ENCODE measurements at regions not wholly inside any gene's neighbourhood (a gene's known extent, or its start where the extent isn't known, plus 50 kb on each side); places are given as distances from the start of the nearest gene placed in this dataset.
"Not testable (repeated sequence)": the region's sequence is repeated elsewhere in the genome, so short reads cannot be mapped to it uniquely, and the experiment has no call there.

DNA sequence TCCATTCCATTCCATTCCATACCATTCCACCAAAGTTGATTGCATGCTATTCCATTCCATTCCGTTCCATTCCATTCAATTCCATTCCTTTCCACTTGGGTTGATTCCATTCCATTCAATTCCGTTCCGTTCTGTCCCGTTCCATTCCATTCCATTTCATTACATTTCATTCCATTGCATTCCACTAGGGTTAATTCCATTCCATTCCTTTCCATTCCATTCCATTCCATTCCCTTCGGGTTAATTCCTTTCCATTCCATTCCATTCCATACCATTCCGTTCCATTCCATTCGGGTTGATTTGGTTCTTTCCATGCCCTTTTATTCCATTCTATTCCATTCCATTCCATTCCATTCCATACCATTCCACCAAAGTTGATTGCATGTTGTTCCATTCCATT is 131.9 kb downstream of the CWH43 start:
- not testable (repeated sequence) for DNase-seq

DNA sequence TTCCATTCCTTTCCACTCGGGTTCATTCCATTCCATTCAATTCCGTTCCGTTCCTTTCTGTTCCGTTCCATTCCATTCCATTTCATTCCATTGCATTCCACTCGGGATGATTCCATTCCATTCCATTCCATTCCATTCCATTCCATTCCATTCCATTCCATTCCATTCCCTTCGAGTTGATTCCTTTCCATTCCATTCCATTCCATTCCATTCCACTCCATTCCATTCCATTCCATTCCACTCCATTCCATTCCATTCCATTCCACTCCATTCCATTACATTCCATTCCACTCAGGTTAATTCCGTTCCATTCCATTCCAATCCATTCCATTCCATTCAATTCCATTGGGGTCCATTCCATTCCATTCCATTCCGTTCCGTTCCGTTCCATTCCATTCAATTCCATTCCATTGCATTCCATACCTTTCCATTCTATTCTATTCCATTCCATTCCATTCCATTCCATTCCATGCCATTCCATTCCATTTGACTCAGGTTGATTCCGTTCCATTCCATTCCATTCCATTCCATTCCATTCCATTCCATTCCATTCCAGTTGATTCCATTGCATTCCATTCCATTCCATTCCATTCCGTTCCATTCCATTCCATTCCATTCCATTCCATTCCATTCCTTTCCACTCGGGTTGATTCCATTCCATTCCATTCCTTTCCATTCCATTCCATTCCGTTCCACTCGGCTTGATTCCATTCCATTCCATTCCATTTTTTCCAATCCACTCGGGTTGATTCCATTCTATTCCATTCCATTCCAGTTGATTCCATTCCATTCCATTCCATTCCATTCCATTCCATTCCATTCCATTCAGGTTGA is 132.5 kb downstream of the CWH43 start:
- not testable (repeated sequence) for DNase-seq

DNA sequence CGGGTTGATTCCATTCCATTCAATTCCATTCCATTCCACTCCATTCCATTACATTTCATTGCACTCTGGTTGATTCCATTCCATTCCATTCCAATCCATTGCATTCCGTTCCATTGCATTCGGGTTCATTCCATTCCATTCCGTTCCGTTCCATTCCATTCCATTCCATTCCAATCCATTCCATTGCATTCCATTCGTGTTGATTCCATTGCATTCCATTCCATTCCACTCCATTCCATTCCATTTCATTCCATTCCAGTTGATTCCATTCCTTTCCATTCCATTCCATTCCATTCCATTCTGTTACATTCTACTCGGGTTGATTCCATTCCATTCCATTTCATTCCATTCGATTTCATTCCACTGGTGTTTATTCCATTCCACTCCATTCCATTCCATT is 133.3 kb downstream of the CWH43 start:
- not testable (repeated sequence) for DNase-seq

DNA sequence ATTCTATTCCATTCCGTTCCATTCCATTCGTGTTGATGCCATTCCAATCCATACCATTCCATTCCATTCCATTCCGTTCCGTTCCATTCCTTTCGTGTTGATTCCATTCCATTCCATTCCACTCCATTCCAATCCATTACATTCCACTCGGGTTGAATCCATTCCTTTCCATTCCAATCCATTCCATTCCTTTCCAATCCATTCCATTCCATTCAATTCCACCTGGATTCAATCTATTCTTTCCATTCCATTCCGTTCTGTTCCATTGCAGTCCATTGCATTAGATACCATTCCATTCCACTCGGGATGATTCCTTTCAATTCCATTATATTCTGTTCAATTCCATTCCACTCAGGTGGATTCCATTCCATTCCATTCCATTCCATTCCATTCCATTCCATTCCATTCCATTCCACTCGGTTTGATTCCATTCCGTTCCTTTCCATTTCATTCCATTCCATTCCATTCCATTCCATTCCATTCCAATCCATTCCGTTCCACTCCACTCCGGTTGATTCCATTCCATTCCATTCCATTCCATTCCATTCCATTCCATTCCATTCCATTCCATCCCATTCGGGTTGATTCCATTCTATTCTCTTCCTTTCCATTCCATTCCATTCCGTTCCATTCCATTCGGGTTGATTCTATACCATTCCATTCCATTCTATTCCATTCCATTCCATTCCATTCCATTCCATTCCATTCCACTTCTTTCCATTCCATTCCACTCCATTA is 134.1 kb downstream of the CWH43 start:
- DNase-seq, result not testable (repeated sequence)

DNA sequence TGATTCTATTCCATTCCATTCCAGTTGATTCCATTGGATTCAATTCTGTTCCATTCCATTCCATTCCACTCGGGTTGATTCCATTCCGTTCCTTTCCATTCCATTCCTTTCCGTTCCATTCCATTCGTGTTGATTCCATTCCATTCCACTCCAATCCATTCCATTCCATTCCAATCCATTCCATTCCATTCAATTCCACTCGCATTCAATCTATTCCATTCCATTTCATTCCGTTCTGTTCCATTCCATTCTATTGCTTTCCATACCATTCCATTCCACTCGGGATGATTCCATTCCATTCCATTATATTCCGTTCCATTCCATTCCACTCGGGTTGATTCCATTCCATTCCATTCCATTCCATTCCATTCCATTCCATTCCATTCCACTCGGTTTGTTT is 134.7 kb downstream of the CWH43 start:
- DNase-seq, result peak; percentile 21

DNA sequence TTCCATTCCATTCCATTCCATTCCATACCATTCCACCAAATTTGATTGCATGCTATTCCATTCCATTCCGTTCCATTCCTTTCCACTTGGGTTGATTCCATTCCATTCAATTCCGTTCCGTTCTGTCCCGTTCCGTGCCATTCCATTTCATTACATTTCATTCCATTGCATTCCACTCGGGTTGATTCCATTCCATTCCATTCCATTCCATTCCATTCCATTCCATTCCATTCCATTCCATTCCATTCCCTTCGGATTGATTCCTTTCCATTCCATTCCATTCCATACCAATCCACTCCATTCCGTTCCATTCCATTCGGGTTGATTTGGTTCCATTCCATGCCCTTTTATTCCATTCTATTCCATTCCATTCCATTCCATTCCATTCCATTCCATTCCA is 140.4 kb downstream of the CWH43 start:
- DNase-seq, result not testable (repeated sequence)

DNA sequence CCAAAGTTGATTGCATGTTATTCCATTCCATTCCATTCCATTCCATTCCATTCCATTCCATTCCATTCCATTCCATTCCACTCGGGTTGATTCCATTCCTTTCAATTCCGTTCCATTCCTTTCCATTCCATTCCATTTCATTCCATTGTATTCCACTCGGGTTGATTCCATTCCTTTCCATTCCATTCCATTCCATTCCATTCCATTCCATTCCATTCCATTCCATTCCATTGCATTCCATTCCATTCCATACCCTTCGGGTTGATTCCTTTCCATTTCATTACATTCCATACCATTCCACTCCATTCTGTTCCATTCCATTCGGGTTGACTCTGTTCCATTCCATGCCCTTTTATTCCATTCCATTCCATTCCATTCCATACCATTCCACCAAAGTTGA is 140.8 kb downstream of the CWH43 start:
- not testable (repeated sequence) for DNase-seq

DNA sequence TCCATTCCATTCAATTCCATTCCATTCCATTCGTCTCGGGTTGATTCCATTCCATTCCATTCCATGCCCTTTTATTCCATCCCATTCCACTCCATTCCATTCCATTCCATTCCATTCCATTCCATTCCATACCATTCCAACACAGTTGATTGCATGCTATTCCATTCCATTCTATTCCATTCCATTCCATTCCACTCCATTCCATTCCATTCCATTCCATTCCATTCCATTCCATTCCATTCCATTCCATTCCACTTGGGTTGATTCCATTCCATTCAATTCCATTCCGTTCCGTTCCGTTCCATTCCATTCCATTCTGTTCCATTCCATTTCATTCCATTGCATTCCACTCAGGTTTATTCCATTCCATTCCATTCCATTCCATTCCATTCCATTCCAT is 143.3 kb downstream of the CWH43 start:
- DNase-seq, result not testable (repeated sequence)

DNA sequence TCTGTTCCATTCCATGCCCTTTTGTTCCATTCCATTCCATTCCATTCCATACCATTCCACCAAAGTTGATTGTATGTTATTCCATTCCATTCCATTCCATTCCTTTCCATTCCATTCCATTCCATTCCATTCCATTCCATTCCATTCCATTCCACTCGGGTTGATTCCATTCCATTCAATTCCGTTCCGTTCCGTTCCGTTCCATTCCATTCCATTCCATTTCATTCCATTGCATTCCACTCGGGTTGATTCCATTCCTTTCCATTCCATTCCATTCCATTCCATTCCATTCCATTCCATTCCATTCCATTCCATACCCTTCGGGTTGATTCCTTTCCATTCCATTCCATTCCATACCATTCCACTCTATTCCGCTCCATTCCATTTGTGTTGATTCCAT is 143.8 kb downstream of the CWH43 start:
- not testable (repeated sequence) for DNase-seq

DNA sequence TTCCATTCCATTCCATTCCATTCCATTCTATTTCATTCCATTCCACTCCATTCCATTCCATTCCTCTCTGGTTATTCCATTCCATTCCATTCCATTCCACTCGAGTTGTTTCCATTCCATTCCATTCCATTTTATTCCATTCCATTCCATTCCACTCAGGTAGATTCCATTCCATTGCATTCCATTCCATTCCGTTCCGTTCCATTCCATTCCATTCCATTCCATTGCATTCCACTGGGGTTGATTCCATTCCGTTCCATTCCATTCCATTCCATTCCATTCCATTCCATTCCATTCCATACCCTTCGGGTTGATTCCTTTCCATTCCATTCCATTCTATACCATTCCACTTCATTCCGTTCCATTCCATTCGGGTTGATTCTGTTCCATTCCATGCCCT is 144.6 kb downstream of the CWH43 start:
- DNase-seq, result not testable (repeated sequence)

DNA sequence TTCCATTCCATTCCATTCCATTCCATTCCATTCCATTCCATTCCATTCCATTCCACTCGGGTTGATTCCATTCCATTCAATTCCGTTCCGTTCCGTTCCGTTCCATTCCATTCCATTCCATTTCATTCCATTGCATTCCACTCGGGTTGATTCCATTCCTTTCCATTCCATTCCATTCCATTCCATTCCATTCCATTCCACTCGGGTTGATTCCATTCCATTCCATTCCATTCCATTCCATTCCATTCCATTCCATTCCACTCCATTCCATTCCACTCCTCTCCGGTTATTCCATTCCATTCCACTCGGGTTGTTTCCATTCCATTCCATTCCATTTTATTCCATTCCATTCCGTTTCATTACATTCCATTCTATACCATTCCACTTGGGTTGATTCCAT is 151.0 kb downstream of the CWH43 start:
- not testable (repeated sequence) for DNase-seq

DNA sequence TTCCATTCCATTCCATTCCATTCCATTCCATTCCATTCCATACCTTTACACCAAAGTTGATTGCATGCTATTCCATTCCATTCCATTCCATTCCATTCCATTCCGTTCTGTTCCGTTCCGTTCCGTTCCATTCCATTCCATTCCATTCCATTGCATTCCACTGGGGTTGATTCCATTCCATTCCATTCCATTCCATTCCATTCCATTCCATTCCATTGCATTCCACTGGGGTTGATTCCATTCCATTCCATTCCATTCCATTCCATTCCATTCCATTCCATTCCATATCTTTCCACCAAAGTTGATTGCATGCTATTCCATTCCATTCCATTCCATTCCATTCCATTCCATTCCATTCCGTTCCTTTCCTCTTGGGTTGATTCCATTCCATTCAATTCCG is 151.9 kb downstream of the CWH43 start:
- not testable (repeated sequence) for DNase-seq

DNA sequence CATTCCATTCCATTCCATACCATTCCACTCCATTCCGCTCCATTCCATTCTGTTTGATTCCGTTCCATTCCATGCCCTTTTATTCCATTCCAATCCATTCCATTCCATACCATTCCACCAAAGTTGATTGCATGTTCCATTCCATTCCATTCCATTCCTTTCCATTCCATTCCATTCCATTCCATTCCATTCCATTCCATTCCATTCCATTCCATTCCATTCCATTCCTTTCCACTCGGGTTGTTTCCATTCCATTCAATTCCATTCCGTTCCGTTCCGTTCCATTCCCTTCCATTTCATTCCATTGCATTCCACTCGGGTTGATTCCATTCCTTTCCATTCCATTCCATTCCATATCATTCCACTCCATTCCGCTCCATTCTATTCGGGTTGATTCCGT is 152.7 kb downstream of the CWH43 start:
- DNase-seq, result not testable (repeated sequence)

DNA sequence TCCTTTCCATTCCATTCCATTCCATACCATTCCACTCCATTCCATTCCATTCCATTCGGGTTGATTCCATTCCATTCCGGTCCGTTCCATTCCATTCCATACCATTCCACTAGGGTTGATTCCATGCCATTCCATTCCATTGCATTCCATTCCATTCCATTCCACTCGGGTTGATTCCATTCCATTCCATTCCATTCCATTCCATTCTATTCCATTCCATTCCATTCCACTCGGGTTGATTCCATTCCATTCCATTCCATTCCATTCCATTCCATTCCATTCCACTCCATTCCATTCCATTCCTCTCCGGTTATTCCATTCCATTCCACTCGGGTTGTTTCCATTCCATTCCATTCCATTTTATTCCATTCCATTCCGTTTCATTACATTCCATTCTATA is 153.4 kb downstream of the CWH43 start:
- not testable (repeated sequence) for DNase-seq

DNA sequence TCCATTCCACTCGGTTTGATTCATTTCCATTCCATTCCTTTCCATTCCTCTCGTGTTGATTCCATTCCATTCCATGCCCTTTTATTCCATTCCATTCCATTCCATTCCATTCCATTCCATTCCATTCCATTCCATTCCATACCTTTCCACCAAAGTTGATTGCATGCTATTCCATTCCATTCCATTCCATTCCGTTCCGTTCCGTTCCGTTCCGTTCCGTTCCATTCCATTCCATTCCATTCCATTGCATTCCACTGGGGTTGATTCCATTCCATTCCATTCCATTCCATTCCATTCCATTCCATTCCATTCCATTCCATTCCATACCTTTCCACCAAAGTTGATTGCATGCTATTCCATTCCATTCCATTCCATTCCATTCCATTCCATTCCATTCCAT is 154.3 kb downstream of the CWH43 start:
- not testable (repeated sequence) for DNase-seq

DNA sequence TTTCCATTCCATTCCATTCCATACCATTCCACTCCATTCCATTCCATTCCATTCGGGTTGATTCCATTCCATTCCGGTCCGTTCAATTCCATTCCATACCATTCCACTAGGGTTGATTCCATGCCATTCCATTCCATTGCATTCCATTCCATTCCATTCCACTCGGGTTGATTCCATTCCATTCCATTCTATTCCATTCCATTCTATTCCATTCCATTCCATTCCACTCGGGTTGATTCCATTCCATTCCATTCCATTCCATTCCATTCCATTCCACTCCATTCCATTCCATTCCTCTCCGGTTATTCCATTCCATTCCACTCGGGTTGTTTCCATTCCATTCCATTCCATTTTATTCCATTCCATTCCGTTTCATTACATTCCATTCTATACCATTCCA is 155.9 kb downstream of the CWH43 start:
- not testable (repeated sequence) for DNase-seq

DNA sequence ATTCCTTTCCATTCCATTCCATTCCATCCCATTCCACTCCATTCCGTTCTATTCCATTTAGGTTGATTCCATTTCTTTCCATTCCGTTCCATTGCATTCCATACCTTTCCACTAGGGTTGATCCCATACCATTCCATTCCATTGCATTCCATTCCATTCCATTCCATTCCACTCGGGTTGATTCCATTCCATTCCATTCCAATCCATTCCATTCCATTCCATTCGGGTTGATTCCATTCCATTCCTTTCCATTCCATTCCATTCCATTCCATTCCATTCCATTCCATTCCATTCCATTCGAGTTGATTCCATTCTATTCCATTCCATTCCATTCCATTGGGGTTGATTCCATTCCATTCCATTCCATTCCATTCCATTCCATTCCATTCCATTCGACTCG is 161.1 kb downstream of the CWH43 start:
- DNase-seq, result not testable (repeated sequence)

DNA sequence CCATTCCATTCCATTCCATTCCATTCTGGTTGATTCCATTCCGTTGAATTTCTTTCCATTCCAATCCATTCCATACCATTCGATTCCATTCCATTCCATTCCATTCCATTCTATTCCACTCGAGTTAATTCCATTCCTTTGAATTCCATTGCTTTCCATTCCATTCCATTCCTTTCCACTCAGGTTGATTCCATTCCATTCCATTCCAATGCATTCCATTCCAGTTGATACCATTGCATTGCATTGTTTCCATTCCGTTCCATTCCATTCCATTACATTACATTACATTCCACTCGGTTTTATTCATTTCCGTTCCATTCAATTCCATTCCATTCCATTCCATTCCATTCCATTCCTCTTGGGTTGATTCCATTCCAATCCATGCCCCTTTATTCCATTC is 161.5 kb downstream of the CWH43 start:
- not testable (repeated sequence) for DNase-seq

DNA sequence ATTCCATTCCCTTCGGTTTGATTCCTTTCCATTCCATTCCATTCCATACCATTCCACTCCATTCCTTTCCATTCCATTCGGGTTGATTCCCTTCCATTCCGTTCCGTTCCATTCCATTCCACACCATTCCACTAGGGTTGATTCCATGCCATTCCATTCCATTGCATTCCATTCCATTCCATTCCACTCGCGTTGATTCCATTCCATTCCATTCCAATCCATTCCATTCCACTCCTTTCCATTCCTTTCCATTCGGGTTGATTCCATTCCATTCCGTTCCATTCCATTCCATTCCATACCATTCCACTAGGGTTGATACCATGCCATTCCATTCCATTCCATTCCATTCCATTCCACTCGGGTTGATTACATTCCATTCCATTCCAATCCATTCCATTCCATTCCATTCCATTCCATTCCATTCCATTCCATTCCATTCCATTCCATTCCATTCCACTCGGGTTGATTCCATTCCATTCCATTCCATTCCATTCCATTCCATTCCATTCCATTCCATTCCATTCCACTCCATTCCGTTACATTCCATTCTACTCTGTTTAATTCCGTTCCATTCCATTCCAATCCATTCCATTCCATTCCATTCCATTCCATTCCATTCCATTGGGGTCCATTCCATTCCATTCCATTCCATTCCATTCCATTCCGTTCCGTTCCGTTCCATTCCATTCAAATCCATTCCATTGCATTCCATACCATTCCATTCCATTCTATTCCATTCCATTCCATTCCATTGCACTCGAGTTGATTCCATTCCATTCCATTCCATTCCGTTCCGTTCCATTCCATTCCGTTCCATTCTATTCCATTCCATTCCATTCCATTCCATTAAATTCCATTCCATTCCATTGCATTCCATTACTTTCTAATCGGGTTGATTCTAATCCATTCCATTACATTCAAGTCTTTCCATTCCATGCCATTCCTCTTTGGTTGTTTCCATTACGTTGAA is 163.2 kb downstream of the CWH43 start:
- peak; percentile 59 for DNase-seq

DNA sequence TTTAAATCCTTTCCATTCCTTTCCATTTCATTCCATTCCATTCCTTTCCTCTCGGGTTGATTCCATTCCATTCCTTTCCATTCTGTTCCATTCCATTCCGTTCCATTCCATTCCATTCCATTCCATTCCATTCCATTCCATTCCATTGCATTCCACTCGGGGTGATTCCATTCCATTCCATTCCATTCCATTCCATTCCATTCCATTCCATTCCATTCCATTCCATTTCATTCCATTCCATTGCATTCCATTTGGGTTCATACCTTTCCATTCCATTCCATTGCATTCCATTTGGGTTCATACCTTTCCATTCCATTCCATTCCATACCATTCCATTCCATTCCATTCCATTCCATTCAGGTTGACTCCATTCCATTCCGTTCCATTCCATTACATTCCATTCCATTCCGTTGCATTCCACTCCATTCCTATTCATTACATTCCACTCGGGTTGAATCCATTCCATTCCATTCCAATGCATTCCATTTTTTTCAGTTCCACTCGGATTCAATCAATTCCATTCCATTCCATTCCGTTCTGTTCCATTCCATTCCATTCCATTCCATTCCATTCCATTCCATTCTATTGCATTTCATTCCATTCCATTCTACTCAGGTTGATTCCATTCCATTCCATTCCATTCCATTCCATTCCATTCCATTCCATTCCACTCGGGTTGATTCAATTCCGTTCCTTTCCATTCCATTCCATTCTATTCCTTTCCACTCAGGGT is 164.4 kb downstream of the CWH43 start:
- not testable (repeated sequence) for DNase-seq

DNA sequence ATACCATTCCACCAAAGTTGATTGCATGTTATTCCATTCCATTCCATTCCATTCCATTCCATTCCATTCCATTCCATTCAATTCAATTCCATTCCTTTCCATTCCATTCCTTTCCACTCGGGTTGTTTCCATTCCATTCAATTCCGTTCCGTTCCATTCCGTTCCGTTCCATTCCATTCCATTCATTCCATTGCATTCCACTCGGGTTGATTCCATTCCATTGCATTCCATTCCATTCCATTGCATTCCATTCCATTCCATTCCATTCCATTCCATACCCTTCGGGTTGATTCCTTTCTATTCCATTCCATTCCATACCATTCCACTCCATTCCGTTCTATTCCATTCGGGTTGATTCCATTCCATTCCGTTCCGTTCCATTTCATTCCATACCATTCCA is 166.9 kb downstream of the CWH43 start:
- DNase-seq, result not testable (repeated sequence)
